Right atrium auricular region (tissue), 2 donors: ENCODE measurements at regions not wholly inside any gene's neighbourhood (a gene's known extent, or its start where the extent isn't known, plus 50 kb on each side); places are given as distances from the start of the nearest gene placed in this dataset.
"Not testable (repeated sequence)": the region's sequence is repeated elsewhere in the genome, so short reads cannot be mapped to it uniquely, and the experiment has no call there.

Experiments
- DNase-seq: peaks from one replicate; pipeline ENCODE4 v3.0.0-alpha.2; 2019; ENCODE audit warnings: low spot score
- H3K27ac ChIP-seq, 2 donors: fragments of 200-600 bp; sonication (generic); 1 replicate in 1 of 2; 2 replicates in 1 of 2; pipeline ENCODE4 v1.5.1; 2016 to 2019
- H3K27me3 ChIP-seq, 2 donors: fragments of 200-600 bp; sonication (generic); one replicate each; pipeline versions ENCODE4 v1.5.1 to v1.6.0; 2017 to 2019
- H3K36me3 ChIP-seq: fragments of 200-600 bp; sonication (generic); one replicate; pipeline ENCODE4 v1.5.1; 2016
- H3K4me1 ChIP-seq, 2 donors: fragments of 200-600 bp; sonication (generic); one replicate each; pipeline versions ENCODE4 v1.5.1 to v1.6.0; 2017 to 2019
- H3K4me3 ChIP-seq, 2 donors: fragments of 200-600 bp; sonication (generic); 1 replicate in 1 of 2; 2 replicates in 1 of 2; pipeline ENCODE4 v1.5.1; 2017 to 2019; ENCODE audit warnings: mild to moderate bottlenecking in 1 of 2, moderate library complexity in 1 of 2
- H3K9me3 ChIP-seq, 2 donors: fragments of 200-600 bp; sonication (generic); one replicate each; pipeline ENCODE4 v1.5.1; 2019
- TF ChIP-seq, protein P1 (sequence below), 2 donors: fragments of 200-600 bp; sonication (generic); IDR thresholded peaks; one replicate each; pipeline ENCODE4 v1.5.1; 2019; ENCODE audit warnings: antibody characterized with exemption in 2 of 2

DNA sequence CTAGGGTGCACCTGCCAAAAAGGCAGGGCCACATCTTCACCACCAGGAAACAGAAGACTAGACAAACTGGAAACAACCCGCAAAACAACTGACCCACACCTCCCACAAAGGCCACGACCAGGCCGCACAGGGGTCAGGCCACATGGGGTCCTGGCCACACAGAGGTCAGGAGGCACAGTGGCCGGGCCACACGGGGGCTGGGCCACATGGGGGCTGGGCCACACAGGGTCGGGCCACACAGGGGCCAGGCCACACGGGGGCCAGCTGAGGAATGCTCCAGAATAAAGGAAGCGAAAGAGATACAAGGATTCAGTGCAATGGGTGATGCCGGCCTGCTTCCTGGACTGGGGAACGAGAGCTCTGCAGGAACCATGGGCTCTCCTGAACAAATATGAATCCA lies 91.6 kb downstream of the OLFM1 start:
- Histone ChIP-seq H3K9me3 (no peaks in the 10 kb centered on the region), H3K27ac (no peak overlapping the region), H3K36me3 (no peaks in the 10 kb centered on the region), H3K4me3 (no peak overlapping the region), H3K27me3 (no peaks in the 10 kb centered on the region), H3K4me1 (peaks cover 0 to 7% of the 10 kb centered on the region in 2 donors)
- TF ChIP-seq, protein P1, sequence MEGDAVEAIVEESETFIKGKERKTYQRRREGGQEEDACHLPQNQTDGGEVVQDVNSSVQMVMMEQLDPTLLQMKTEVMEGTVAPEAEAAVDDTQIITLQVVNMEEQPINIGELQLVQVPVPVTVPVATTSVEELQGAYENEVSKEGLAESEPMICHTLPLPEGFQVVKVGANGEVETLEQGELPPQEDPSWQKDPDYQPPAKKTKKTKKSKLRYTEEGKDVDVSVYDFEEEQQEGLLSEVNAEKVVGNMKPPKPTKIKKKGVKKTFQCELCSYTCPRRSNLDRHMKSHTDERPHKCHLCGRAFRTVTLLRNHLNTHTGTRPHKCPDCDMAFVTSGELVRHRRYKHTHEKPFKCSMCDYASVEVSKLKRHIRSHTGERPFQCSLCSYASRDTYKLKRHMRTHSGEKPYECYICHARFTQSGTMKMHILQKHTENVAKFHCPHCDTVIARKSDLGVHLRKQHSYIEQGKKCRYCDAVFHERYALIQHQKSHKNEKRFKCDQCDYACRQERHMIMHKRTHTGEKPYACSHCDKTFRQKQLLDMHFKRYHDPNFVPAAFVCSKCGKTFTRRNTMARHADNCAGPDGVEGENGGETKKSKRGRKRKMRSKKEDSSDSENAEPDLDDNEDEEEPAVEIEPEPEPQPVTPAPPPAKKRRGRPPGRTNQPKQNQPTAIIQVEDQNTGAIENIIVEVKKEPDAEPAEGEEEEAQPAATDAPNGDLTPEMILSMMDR (IDR thresholded peaks at IDR 0.05): no peak
- no peak for DNase-seq

DNA sequence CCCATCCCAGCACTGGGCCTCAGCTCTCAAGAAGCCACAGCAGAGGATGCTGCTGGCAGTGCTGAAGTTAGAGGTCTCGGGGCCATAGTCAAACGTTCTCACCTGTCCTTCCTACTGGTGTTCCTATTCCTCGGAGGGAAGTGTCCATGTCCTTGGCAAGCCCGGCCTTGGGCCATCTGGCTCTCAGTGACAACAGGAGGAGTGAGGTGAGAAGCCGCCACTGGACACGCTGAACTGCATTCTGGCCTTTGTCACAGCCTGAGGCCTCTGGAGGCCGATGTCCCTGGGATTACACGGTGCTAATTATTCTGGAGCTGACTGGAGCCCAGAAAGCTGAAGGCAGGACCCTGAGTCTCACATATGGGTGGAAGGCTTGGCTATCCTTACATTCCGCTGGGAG lies 92.5 kb downstream of the OLFM1 start:
- no peaks in the 10 kb centered on the region for H3K9me3 ChIP-seq
- no peak overlapping the region for H3K4me3 ChIP-seq
- H3K27me3 ChIP-seq: no peaks in the 10 kb centered on the region
- no peak overlapping the region for H3K27ac ChIP-seq
- TF ChIP-seq, protein P1 (IDR thresholded peaks at IDR 0.05): no peak
- H3K4me1 ChIP-seq: peaks cover 0 to 16% of the 10 kb centered on the region in 2 donors
- DNase-seq: no peak
- H3K36me3 ChIP-seq: no peaks in the 10 kb centered on the region

GRCh38 chr9:135180586-135180985 lies 93.1 kb downstream of the OLFM1 start:
- Histone ChIP-seq H3K4me3 (no peak overlapping the region), H3K9me3 (no peaks in the 10 kb centered on the region), H3K27ac (no peak overlapping the region), H3K36me3 (no peaks in the 10 kb centered on the region), H3K27me3 (no peaks in the 10 kb centered on the region), H3K4me1 (peaks cover 0 to 17% of the 10 kb centered on the region in 2 donors)
- TF ChIP-seq, protein P1 (IDR thresholded peaks at IDR 0.05): no peak
- no peak for DNase-seq

- Histone ChIP-seq H3K36me3 (no peaks in the 10 kb centered on the region), H3K9me3 (no peaks in the 10 kb centered on the region), H3K27me3 (no peaks in the 10 kb centered on the region), H3K27ac (no peak overlapping the region), H3K4me1 (peaks cover 0 to 25% of the 10 kb centered on the region in 2 donors), H3K4me3 (no peak overlapping the region)
- no peak for DNase-seq
- TF ChIP-seq, protein P1 (IDR thresholded peaks at IDR 0.05): no peak
Measured at GRCh38 chr9:135181336-135181735, 93.9 kb downstream of the OLFM1 start.

GRCh38 chr9:135181841-135182240 lies 94.4 kb downstream of the OLFM1 start:
- DNase-seq, H3K27me3 ChIP-seq, H3K36me3 ChIP-seq, H3K4me3 ChIP-seq, H3K9me3 ChIP-seq, H3K27ac ChIP-seq: not testable (repeated sequence)
- H3K4me1 ChIP-seq: peaks cover 0 to 30% of the 10 kb centered on the region in 2 donors

DNA sequence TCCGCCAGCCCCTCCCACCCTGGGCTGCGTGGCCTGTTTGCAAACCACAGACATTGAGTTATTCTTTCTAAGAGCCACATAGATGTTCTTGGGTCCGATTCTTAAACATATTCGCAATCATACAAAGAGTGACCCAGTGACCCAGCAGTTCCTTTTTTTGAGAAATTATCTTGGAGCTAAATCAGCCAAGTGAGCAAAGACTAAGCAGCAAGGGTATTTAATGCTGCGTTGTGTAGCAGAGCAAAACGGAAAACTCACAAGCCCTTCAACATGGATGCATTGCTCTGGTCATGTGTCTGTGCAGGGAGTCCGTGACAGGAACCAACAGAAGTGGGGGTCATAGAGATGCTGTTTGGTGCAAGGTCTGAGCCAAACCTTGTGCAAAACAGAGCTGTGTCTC lies 95.6 kb downstream of the OLFM1 start:
- H3K36me3 ChIP-seq: no peaks in the 10 kb centered on the region
- TF ChIP-seq, protein P1 (IDR thresholded peaks at IDR 0.05): no peak
- DNase-seq: no peak
- H3K27me3 ChIP-seq: no peaks in the 10 kb centered on the region
- peaks cover 0 to 36% of the 10 kb centered on the region in 2 donors for H3K4me1 ChIP-seq
- no peaks in the 10 kb centered on the region for H3K9me3 ChIP-seq
- H3K27ac ChIP-seq: no peak overlapping the region
- H3K4me3 ChIP-seq: no peak overlapping the region
